ENCODE measurements at regions not wholly inside any gene's neighbourhood (a gene's known extent, or its start where the extent isn't known, plus 50 kb on each side); places are given as distances from the start of the nearest gene placed in this dataset.
"Not testable (repeated sequence)": the region's sequence is repeated elsewhere in the genome, so short reads cannot be mapped to it uniquely, and the experiment has no call there.

GRCh38 chr14:101083564-101084435 is 180.3 kb upstream of the RTL1 start:
- DNase-seq: no peak

- DNase-seq: no peak
Measured at GRCh38 chr14:101084436-101084826, 180.9 kb upstream of the RTL1 start.

GRCh38 chr14:101086926-101087325 is 183.4 kb upstream of the RTL1 start:
- DNase-seq: no peak

- DNase-seq: no peak
Measured at GRCh38 chr14:101087614-101088394, 184.3 kb upstream of the RTL1 start.

GRCh38 chr14:101088395-101088667 is 184.8 kb upstream of the RTL1 start:
- DNase-seq: no peak

- DNase-seq: no peak
Measured at GRCh38 chr14:101088714-101089113, 185.2 kb upstream of the RTL1 start.

GRCh38 chr14:101090478-101090877 is 187.0 kb upstream of the RTL1 start:
- DNase-seq: not testable (repeated sequence)

GRCh38 chr14:101090976-101091375 is 187.5 kb upstream of the RTL1 start:
- no peak for DNase-seq

GRCh38 chr14:101094916-101095315 is 191.4 kb upstream of the RTL1 start:
- not testable (repeated sequence) for DNase-seq

DNA sequence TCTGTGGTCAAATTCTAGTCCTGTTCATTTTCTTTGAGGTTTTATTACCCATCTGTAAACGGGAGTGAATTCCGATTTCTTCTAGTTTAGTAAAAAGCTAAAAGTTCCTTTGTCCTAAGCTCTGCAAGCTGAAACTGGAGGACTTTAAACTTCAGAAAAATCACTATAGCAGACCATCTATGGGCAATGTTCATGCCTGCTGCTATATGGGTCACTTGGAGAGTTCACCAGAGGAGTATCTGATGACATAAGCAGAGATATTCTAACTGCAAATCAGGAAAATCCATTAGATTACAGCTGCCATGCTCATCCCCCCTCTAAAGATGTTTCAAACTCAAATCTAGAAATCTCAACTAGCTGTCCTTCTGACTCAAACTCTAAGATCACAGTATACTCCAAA is 193.0 kb upstream of the RTL1 start:
- no peak for DNase-seq

GRCh38 chr14:101097109-101097793 is 193.7 kb upstream of the RTL1 start:
- DNase-seq: peak; percentile 8

GRCh38 chr14:101098177-101098576 is 194.7 kb upstream of the RTL1 start:
- DNase-seq: no peak

DNA sequence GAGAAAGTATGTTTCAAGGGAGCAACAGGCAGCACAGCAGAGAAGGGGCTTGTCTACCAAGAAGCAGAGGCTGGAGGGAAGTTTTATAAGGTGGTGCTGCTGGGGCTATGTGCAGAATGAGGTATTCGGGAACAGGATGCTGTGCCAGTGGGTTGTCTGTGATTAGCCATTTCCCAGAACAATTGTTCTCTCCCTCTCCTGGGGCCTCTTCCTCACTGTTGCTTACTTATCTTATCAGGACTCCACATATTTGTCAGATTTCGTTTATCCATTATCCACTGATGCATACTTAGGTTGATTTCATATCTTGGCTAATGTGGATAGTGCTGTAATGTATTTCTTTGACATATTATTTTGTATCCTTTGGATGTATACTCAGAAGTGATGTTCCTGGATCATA is 195.1 kb upstream of the RTL1 start:
- DNase-seq: no peak

- peak; percentile 50 for DNase-seq
Measured at GRCh38 chr14:101101456-101102056, 198.0 kb upstream of the RTL1 start.

DNA sequence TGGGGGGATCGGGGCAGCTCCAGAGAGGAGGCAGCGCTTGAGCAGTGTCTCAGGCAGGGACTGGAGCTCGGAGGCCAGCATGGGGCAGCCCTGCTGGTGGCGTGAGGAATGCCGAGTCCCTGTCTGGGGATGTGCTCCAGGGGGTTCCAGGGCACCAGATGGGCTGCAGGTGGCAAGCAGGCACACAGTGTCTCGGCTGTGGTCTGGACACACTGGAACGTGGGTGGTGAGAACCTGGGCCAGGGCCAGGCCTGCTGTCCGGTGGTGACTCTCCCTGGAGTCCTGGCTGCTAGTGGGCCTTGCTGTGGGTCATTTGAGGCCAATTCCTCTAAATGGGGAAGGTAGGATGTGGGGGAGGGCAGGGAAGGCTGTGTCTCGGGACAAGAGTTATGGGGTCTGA is 199.4 kb upstream of the RTL1 start:
- no peak for DNase-seq

- DNase-seq: no peak
Measured at GRCh38 chr14:101103321-101103901, 199.9 kb upstream of the RTL1 start.

DNA sequence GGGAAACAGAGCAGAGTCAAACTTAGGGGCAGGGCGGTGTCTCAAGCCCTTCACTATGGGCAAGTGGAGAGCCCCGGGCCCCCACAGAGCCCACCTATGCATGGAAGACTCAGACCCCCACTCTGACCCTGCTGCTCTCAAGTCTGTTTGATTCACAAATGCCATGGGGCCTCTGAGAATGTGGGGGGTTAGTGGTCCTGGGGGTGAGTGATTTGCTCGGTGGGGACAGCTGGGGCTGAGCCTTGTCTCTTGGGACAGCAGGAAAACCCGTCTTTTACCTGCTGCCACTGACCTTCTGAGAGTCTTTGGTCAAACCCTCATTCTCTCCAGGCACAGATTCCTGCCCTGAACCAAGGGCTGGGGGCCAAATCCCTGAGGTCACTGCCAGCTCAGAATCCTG is 201.0 kb upstream of the RTL1 start:
- DNase-seq: no peak

GRCh38 chr14:101105045-101105444 is 201.5 kb upstream of the RTL1 start:
- no peak for DNase-seq

DNA sequence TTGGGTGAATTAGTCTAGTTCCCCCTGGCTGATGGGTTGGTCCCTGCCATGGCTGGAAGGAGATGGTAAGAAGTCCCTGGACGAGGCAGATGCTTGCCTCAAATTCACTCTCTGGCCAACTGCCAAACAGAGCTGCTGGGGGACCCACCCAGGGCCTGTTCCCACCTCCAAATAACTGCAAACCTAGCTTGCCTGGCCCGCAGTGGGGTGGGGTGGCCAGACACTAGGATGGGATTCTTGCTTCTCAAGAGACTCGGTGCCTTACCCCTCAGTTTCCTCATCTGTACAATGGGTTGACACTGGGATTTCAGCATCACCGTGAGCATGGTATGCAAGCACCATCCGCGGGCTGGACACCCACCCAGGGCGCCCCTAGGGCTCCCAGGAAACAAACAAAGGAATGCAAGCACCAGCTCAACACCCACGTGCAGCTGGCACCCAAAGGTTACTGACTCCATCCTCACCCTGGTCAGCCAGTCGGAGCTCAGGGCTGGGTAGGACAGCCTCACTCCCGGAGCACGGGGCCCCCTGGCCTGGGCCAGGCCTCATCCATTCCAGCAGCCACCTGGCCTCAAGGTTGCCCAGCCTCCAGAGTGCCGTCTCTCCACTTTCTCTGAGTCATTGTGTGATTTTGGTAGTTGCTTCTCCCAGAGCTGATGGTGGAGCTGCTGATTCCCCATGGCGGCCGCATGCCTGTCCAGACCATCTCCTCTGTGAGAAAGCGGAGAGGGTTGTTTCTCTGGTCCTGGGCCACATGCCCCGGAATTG is 205.2 kb upstream of the RTL1 start:
- DNase-seq: no peak

DNA sequence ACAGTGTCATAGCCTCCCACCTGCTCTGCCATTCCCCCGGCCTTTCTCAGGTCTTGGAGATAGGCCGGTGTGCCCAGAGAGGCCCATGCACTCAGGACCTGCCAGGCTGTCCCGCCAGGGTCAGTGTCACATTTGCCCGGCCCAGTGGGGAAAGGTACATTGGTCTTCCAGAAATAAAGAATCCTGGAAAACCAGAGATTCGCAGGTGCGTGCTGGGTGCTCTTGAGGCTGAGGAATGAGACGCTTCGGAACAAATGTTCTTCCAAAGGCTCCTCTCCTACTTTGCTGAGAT is 205.8 kb upstream of the RTL1 start:
- no peak for DNase-seq

GRCh38 chr14:101109981-101110728 is 206.6 kb upstream of the RTL1 start:
- DNase-seq: peak; percentile 88

All from NCI-H345 (cell line).